Medulla oblongata (tissue), 1 donor: ENCODE measurements at regions not wholly inside any gene's neighbourhood (a gene's known extent, or its start where the extent isn't known, plus 50 kb on each side); places are given as distances from the start of the nearest gene placed in this dataset.
"Not testable (repeated sequence)": the region's sequence is repeated elsewhere in the genome, so short reads cannot be mapped to it uniquely, and the experiment has no call there.

Experiments used
- DNase-seq: peaks from one replicate; pipeline ENCODE4 v3.0.0-alpha.2; 2015; ENCODE audit errors: extremely low spot score

DNA sequence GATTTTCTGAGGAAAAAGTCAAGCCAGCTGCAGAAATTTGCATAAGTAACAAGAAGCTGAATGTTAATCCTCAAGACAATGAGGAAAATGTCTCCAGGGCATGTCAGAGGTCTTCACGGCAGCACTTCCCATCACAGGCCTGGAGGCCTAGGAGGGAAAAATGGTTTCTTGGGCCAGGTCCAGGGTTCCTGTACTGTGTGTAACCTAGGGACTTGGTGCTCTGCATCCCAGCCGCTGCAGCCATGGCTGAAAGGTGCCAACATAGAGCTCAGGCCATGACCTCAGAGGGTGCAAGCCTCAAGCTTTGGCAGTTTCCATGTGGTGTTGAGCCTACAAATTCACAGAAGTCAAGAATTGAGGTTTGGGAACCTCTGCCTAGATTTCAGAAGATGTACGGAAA, 144.1 kb downstream of the AKR1D1 start:
- not testable (repeated sequence) for DNase-seq

GRCh38 chr7:138221388-138221787, 145.1 kb downstream of the AKR1D1 start:
- DNase-seq, result not testable (repeated sequence)

DNA sequence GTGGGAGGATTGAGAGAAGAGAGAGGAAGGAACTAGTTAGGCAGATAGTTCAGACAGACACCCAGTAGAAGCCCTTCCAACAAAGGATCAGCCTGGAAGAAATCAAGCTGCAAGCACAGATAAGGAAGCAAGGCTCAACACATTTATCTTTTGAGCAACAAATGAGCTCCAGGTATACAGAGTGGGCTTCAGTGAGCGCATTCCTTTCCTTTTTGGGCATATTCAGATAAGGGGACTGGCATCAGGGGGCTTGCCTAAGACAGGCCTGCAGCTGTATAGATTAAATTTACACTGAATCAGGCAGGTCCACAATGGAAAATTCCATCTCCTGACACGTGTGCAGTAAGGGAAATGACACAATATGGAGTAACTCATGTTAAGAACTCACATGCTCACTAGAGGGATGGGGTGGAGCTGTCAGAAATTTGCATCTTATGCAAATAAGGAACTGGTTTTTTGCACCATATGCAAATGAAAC, 147.2 kb downstream of the AKR1D1 start:
- no peak for DNase-seq

DNA sequence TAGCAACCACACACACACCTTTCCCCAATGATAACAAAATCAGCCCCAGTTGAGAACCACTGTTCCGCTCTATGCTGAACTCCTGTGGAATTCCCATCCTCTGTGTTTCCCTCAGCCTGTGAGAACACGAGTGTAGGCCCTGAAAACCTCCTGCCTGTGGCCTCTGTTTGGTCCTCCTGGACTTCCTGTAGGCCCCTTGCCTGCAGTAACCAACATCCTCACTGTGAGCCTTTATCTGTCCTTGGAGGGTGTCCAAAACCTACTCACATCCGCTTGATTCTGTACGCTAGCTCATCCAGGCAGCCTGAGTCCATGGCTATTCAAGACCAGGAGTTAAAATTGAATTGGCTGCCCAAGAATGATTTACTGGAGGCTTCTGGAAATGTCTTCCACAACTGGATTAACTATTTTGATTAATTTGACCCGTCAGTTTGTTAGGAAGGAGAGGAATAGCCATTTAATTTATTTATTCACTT, 149.8 kb downstream of the AKR1D1 start:
- DNase-seq, result peak; percentile 69

DNA sequence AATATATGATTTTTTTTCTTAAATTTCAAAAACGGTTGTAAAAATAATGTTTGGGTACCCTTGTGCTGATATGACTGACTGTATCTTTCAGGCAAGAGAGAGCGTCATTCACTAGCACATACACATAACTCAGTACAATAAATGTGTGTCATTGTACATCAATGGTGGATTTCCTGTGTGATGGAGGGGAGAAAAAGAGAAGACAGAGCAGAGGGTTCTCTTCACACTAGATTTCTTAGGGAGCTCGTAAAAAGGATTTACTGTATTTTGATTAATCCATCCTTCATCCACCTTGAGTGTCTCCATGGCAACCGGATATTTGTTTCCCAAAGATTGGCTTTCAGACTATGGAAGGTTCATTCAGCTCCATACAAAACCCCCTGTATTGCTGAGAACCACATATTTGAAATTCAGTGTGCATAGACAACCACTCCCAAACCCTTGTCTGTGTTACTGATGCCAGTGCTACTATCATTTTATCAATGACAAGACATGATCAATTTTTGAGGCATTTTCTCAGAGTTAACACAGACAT, 150.6 kb downstream of the AKR1D1 start:
- DNase-seq, result no peak

DNA sequence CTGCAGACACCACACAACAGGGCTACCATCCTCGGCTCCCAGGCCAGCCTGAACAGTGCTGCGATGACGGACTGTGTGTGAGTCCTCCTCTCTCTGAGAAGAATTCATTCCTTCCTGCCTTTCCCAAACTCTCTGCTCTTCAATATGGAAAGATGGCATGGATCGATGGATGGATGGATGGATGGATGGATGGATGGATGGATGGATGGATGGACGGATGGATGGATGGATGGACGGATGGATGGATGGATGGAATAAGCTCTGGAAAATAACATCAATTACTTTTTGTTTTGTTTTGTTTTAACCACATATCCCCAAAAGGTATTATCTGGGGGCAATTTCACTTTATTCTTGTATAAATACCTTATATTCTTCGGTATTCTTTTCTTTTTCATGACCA, 151.9 kb downstream of the AKR1D1 start:
- DNase-seq, result no peak

DNA sequence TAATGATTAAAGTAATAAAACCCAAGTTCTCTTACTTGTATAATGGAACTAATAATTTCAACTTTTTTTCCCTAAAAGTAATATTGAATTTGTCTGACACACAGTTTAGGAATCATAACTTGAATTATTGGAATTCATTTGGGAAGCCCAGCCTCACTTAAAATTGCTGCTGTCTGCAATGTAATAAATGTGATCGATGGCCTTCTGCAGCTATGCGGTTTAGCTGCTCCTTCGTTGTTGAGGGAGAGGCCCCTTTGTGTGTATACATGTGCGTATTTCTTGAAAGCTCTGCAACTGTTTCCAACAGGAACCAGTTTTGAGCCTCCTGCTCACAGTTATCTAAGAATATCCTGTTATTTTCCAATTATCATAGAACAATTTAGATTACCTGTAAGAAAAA, 152.5 kb downstream of the AKR1D1 start:
- DNase-seq, result no peak

GRCh38 chr7:138233189-138233588, 156.9 kb downstream of the AKR1D1 start:
- DNase-seq, result no peak

- DNase-seq, result no peak
These were observed 158.9 kb downstream of the AKR1D1 start for GRCh38 chr7:138235207-138235606.

DNA sequence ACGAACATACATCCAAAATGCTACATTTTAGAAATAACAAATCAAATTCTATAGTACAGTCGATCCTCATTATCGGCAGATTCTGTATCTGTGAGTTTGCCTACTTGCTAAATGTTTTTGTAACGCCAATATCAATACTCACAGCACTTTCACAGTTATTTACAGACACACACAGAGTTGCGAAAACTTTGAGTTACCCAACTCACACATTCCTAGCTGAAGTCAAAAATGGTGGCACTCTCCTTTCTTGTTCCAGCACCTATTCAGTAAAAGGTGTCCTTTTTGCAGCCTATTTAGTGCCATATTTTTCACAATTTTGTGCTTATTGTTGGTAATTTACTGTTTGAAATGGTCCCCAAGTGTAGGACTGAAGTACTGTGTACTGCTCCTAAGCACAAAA, 161.7 kb downstream of the AKR1D1 start:
- DNase-seq, result no peak

DNA sequence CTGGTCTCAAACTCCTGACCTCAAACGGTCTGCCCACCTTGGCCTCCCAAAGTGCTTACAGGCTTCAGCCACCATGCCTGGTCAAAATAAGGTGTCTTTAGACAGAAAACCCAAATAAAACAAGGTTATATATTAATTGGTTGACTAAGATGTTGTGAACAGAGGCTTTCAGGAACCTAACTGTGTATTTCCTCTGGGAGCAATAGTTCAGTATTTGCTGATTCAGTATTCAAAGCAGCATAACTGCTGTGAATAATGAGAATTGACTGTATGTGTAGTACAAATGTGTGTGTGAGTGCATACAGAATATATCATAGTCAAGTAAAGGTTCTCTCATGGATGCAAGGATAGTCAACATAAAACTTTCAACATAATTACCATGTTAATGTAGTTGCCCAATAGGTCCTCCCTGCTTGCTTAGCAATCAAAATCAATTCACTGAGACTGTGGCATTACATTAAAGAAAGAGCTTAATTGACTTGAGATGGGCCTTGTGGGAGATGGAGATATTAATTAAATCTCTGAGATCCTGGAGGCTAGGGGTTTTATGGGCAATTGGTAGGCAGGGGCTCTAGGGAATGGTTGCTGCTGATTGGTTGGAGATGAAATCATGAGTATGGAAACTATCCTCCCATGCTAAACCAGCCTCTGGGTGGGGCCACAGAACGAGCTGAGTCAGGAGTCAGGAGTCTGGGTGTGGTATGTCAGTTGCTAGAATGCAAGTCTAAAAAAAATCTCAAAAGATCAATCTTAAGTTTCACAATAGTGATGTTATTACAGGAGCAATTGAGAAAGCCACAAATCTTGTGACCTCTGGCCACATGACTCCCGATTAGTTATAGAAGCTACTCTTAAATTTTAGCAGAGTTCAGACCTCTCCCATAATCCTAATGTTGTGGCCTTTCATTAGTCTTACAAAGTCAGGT, 162.7 kb downstream of the AKR1D1 start:
- no peak for DNase-seq

DNA sequence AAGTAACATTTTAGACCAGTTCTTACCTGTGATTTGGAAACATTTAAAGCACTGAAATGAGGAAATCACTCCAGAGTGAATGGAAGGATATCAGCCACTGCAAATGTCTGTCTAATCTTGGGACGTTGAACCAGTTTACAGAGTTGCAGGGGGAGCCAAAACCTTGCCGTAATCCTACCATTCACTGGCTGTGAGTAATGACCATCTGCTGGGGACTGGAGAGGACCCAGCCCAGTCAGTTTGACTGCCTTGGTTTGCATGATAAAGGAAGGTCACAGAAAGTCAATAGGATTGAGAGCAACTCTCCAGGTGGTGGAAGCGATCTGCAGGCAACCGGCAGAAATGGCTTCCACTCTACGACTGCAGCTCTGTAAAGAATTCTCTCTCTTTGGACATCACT, 167.2 kb downstream of the AKR1D1 start:
- DNase-seq, result no peak

GRCh38 chr7:138243836-138244235, 167.6 kb downstream of the AKR1D1 start:
- no peak for DNase-seq

DNA sequence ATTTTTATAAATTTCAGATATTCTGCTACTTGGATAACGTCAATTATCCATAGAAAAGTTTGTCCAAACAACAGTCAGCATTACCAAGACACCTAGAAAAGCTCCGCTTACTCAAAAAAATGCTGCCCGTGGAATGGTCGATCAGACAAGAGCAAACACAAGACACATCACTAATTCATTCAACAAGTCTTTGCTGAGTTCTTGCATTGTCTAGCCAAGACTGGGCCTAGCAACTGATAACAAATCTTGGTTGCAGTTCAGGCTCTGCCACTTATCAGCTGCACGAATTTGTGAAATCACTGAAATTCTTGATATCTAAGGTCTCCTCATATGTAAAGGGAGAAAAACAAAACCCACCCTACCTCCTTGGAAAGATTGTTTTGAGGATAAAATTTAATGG, 168.3 kb downstream of the AKR1D1 start:
- DNase-seq, result no peak

GRCh38 chr7:138245216-138245615, 169.0 kb downstream of the AKR1D1 start:
- no peak for DNase-seq

DNA sequence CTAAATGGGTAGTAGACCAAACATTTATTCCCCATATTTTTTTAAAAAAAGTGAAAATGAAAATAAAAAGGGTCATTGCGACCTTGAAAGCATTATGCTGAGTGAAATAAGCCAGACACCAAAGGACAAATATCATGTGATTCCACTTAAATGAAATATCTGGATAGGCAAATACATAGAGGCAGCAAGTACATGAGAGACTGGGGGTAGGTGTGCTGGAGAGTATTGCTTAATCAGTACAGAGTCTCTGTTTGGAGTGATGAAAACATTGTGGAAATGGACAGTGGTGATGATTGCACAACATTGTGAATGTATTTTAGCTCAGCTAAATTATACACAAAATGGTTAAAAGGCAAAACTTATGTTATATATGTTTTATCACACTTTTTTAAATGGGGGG, 169.4 kb downstream of the AKR1D1 start:
- DNase-seq, result no peak

DNA sequence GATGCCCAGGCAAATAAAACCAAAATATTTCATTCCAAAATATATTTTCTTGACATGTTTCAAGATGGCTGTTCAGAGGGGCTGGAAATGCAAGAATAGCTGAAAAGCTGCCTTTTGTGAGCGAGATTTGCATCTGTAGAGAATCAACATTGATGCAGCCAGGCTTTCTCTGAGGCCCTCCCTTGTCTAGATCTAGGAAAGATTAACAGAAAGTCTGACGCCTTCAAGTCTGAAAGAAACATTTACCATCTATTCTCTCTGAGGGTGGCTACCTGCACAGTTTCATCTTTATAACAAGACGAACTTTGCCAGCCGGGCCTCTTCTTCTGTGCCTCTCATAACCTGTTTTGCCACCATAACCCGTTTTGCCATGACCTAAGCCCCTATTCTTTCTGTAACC, 170.2 kb downstream of the AKR1D1 start:
- DNase-seq, result no peak

DNA sequence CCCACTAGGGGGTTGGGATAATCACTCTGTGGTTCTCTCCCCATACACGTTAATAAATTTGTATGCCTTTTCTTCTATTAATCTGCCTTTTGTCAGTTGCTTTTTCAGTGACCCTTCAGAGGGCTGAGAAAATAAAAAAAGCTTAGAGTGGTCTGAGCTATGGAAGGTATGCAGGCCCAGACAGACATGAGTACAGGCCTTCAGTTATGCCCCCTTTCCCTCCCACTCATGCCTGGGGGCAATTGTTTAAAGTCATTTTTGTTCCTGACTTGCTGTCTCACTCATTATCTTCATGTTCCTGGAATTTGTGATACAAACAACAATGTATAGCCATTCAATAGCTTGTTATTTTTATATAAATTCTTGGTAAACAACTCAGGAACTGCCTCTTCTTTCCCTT, 170.8 kb downstream of the AKR1D1 start:
- DNase-seq, result no peak

DNA sequence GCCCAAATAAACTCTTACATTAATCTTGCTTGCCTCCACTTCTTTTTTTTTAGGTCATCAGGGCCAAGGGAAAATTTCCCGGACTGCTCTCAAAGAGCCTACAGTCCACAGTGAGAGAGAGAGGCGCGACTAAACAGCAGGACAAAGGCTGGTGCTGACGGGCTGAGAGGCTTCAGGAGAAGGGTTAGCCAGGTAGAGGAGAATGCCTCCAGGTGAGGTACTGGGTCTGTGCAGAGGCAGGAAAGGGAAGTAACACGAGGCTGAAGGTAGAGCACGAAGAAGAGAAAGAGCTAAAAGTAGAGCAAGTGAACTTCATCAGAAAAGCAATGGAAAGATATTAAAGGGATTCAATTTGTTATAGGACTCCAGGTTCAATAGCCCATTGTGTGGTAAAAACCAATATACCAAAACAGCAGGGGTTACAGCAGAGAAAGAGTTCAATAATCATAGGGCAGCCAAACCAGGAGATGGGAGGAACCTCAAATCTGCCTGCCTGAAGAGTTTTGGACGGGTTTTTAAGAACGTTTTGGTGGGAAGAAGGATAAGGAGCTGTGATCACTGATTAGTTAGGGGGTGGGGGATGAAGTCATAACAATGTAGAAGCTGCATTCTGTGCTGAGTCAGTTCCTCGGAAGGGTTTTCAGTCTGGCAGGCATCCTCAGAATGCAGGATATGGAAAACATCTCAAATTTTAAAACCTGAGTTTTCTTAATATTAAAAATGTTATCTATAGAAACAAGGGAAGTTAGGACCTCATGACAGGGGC, 171.5 kb downstream of the AKR1D1 start:
- DNase-seq, result no peak

- DNase-seq, result no peak
These were observed 172.3 kb downstream of the AKR1D1 start for GRCh38 chr7:138248609-138249008.

GRCh38 chr7:138249975-138250374, 173.7 kb downstream of the AKR1D1 start:
- no peak for DNase-seq

- DNase-seq, result not testable (repeated sequence)
These were observed 176.4 kb downstream of the AKR1D1 start for GRCh38 chr7:138252666-138253065.
